SU-DHL-6 (cell line): ENCODE measurements at regions not wholly inside any gene's neighbourhood (a gene's known extent, or its start where the extent isn't known, plus 50 kb on each side); places are given as distances from the start of the nearest gene placed in this dataset.

ENCODE experiments used
- H2AFZ ChIP-seq: fragments of 200-600 bp; sonication (generic); 2 replicates; pipeline ENCODE4 v1.6.1; 2014; ENCODE audit warnings: low read depth, mild to moderate bottlenecking, moderate library complexity, mixed read lengths, antibody characterized with exemption, low read length; ENCODE audit not compliant: severe bottlenecking
- H3F3A ChIP-seq: fragments of 200-600 bp; shearing (Covaris generic); 2 replicates; pipeline ENCODE4 v1.6.0; 2016; ENCODE audit warnings: antibody characterized with exemption, mild to moderate bottlenecking; ENCODE audit not compliant: insufficient read depth
- H3K27ac ChIP-seq: fragments of 200-600 bp; sonication (generic); 2 replicates; pipeline ENCODE4 v1.5.1; 2016; ENCODE audit warnings: low read depth, mild to moderate bottlenecking, low read length, moderate library complexity, mixed read lengths
- H3K27me3 ChIP-seq: fragments of 200-600 bp; sonication (generic), shearing (Covaris generic); 2 replicates; pipeline ENCODE4 v1.6.0; 2014; ENCODE audit warnings: mild to moderate bottlenecking, low read length
- H3K36me3 ChIP-seq: fragments of 200-600 bp; sonication (generic); 2 replicates; pipeline ENCODE4 v1.6.1; 2014; ENCODE audit warnings: mild to moderate bottlenecking, low read length, mixed read lengths
- H3K4me2 ChIP-seq: fragments of 300-600, 200-600 bp; shearing (Covaris generic), sonication (generic); 2 replicates; pipeline ENCODE4 v1.6.0; 2014; ENCODE audit warnings: low read length, low read depth, mild to moderate bottlenecking; ENCODE audit not compliant: poor library complexity, severe bottlenecking
- H3K4me3 ChIP-seq: fragments of 200-600 bp; sonication (generic); 2 replicates; pipeline ENCODE4 v1.5.1; 2014; ENCODE audit warnings: antibody characterized with exemption, low read length, mild to moderate bottlenecking, mixed read lengths; ENCODE audit not compliant: insufficient read depth, poor library complexity, severe bottlenecking
- H3K79me2 ChIP-seq: fragments of 200-600 bp; sonication (generic); 2 replicates; pipeline ENCODE4 v1.6.1; 2014; ENCODE audit warnings: mild to moderate bottlenecking, low read length, moderate library complexity; ENCODE audit not compliant: insufficient read depth
- H3K9ac ChIP-seq: fragments of 200-600 bp; sonication (generic); 2 replicates; pipeline ENCODE4 v1.7.0; 2014; ENCODE audit warnings: mild to moderate bottlenecking, low read length
- H3K9me2 ChIP-seq: fragments of 200-600 bp; sonication (generic); replicated peaks from 2 replicates; pipeline ENCODE4 v1.6.1; 2014; ENCODE audit warnings: low read length; ENCODE audit not compliant: insufficient read depth
- H3K9me3 ChIP-seq: fragments of 200-600 bp; sonication (generic); 2 replicates; pipeline ENCODE4 v1.6.1; 2014; ENCODE audit warnings: low read length, mixed read lengths; ENCODE audit not compliant: insufficient read depth
- H4K20me1 ChIP-seq: fragments of 200-600 bp; sonication (generic); 2 replicates; pipeline ENCODE4 v1.6.1; 2014; ENCODE audit warnings: low read depth, mild to moderate bottlenecking, antibody characterized with exemption, low read length, moderate library complexity, mixed read lengths
- EZH2phosphoT487 ChIP-seq: fragments of 200-600 bp; sonication (generic), shearing (Covaris generic); conservative IDR thresholded peaks from 2 replicates; pipeline ENCODE4 v1.6.1; 2018; ENCODE audit warnings: mild to moderate bottlenecking, antibody characterized with exemption, low read length, moderate library complexity, mixed read lengths
- TF ChIP-seq, protein P1 (sequence below): fragments of 200-600 bp; sonication (generic); IDR thresholded peaks from one replicate; pipeline ENCODE4 v1.5.1; 2017; ENCODE audit warnings: antibody characterized with exemption, mild to moderate bottlenecking, low read length, moderate library complexity; ENCODE audit not compliant: insufficient read depth, poor library complexity, severe bottlenecking

- TF ChIP-seq, protein P1, sequence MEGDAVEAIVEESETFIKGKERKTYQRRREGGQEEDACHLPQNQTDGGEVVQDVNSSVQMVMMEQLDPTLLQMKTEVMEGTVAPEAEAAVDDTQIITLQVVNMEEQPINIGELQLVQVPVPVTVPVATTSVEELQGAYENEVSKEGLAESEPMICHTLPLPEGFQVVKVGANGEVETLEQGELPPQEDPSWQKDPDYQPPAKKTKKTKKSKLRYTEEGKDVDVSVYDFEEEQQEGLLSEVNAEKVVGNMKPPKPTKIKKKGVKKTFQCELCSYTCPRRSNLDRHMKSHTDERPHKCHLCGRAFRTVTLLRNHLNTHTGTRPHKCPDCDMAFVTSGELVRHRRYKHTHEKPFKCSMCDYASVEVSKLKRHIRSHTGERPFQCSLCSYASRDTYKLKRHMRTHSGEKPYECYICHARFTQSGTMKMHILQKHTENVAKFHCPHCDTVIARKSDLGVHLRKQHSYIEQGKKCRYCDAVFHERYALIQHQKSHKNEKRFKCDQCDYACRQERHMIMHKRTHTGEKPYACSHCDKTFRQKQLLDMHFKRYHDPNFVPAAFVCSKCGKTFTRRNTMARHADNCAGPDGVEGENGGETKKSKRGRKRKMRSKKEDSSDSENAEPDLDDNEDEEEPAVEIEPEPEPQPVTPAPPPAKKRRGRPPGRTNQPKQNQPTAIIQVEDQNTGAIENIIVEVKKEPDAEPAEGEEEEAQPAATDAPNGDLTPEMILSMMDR = no peak
- TF ChIP-seq EZH2phosphoT487 = no peak
- no peak overlapping the region for H3K4me2 ChIP-seq
These were observed 79.6 kb upstream of the UQCRFS1 start for GRCh38 chr19:29292562-29292961.

DNA sequence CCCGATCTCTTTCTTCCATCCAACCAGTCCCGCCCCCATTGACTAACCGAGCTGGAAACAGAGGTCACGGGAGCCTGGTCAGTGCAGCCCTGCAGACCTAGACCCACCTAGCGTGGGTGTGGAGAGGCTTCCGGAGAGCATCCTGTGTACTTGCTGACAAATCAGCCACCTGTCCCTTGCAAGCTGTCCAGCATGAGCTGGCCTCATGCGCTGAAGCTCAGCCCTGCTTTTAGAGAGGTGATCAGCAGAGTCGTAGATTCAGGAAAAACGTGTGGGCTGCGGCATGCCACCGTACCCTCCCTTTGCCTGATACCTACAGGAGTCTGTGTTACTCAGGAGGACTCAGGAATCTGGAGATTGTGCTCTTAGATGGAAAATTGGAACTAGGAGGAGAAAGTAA, 80.3 kb upstream of the UQCRFS1 start:
- H3K9ac ChIP-seq = no peak overlapping the region
- no peaks in the 10 kb centered on the region for H3K36me3 ChIP-seq
- H3K4me2 ChIP-seq = no peak overlapping the region
- no peaks in the 10 kb centered on the region for H3K9me2 ChIP-seq
- no peak overlapping the region for H2AFZ ChIP-seq
- no peak for TF ChIP-seq EZH2phosphoT487
- TF ChIP-seq, protein P1 = no peak
- no peaks in the 10 kb centered on the region for H3K27me3 ChIP-seq
- H3K4me3 ChIP-seq = no peak overlapping the region
- no peaks in the 10 kb centered on the region for H4K20me1 ChIP-seq
- H3K9me3 ChIP-seq = no peaks in the 10 kb centered on the region
- no peak overlapping the region for H3K27ac ChIP-seq
- no peaks in the 10 kb centered on the region for H3F3A ChIP-seq
- H3K79me2 ChIP-seq = no peaks in the 10 kb centered on the region

More at GRCh38 chr19:29292562-29292961, 79.6 kb upstream of the UQCRFS1 start:
- H4K20me1 ChIP-seq = no peaks in the 10 kb centered on the region
- no peaks in the 10 kb centered on the region for H3K27me3 ChIP-seq
- no peak overlapping the region for H2AFZ ChIP-seq
- no peak overlapping the region for H3K27ac ChIP-seq
- no peak overlapping the region for H3K9ac ChIP-seq
- H3K4me3 ChIP-seq = no peak overlapping the region
- no peaks in the 10 kb centered on the region for H3K9me2 ChIP-seq
- no peaks in the 10 kb centered on the region for H3K9me3 ChIP-seq
- H3K79me2 ChIP-seq = no peaks in the 10 kb centered on the region
- no peaks in the 10 kb centered on the region for H3F3A ChIP-seq
- H3K36me3 ChIP-seq = no peaks in the 10 kb centered on the region

DNA sequence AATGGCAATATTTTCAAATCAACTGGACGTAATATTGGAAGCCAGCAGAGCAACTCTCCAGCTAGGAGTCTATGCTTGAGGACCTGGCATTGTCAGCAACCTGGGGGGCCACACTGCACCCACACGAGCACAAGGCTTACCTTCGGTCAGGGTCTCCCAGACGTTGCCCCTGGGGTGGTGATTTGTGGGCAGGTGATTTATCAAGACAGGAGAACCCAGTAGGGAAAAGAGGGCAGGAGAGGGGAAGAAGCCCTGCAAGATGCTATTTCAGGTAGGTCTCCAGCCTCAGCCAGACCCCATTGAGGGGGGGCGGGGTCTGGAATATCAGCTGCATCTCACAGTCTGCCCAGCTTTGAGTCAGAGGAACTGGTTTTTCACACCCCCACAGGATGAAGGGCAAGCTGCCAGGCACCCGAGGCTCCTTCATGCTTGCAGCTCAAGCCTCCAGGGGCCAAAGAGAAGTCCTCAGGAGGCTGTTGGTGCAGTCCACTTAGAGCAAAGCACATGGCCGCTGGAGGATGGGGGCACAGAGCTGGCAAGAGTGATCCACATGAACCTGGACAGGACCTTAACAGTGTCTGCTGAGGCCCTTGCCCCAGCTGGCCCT, 80.9 kb upstream of the UQCRFS1 start:
- H3K27ac ChIP-seq = no peak overlapping the region
- TF ChIP-seq EZH2phosphoT487 = no peak
- TF ChIP-seq, protein P1 = no peak
- H3K9ac ChIP-seq = no peak overlapping the region
- H3K27me3 ChIP-seq = no peaks in the 10 kb centered on the region
- no peak overlapping the region for H3K4me2 ChIP-seq
- H4K20me1 ChIP-seq = no peaks in the 10 kb centered on the region
- no peaks in the 10 kb centered on the region for H3K79me2 ChIP-seq
- H3K36me3 ChIP-seq = no peaks in the 10 kb centered on the region
- no peaks in the 10 kb centered on the region for H3K9me3 ChIP-seq
- no peaks in the 10 kb centered on the region for H3F3A ChIP-seq
- H3K4me3 ChIP-seq = no peak overlapping the region
- H2AFZ ChIP-seq = no peak overlapping the region
- H3K9me2 ChIP-seq = no peaks in the 10 kb centered on the region
